Liver (tissue), 8 donors: ENCODE measurements at regions not wholly inside any gene's neighbourhood (a gene's known extent, or its start where the extent isn't known, plus 50 kb on each side); places are given as distances from the start of the nearest gene placed in this dataset.

ENCODE experiments used
- DNase-seq: peaks from one replicate; pipeline ENCODE4 v3.0.0-alpha.2; 2017; ENCODE audit warnings: low spot score
- H3K27ac ChIP-seq, 2 donors: one replicate each; pipeline ENCODE4 v1.7.0; 2013; ENCODE audit warnings: inconsistent platforms in 2 of 2, low read length in 2 of 2, control low read depth in 1 of 2, low read depth in 1 of 2, mild to moderate bottlenecking in 1 of 2
- H3K27me3 ChIP-seq, 4 donors: one replicate each; pipeline versions ENCODE4 v1.6.1 to v1.7.0; 2013; ENCODE audit warnings: low read length in 3 of 4, inconsistent platforms in 1 of 4, mild to moderate bottlenecking in 1 of 4, moderate library complexity in 1 of 4; ENCODE audit not compliant: control insufficient read depth in 4 of 4, insufficient read depth in 4 of 4
- H3K36me3 ChIP-seq, 4 donors: one replicate each; pipeline versions ENCODE4 v1.6.1 to v1.7.0; 2013; ENCODE audit warnings: low read length in 3 of 4, mild to moderate bottlenecking in 3 of 4, low read depth in 1 of 4, moderate library complexity in 1 of 4; ENCODE audit not compliant: control insufficient read depth in 4 of 4, insufficient read depth in 3 of 4
- H3K4me1 ChIP-seq, 4 donors: one replicate each; pipeline versions ENCODE4 v1.6.1 to v1.7.0; 2013; ENCODE audit warnings: low read length in 3 of 4, mild to moderate bottlenecking in 3 of 4, moderate library complexity in 1 of 4; ENCODE audit not compliant: control insufficient read depth in 4 of 4, insufficient read depth in 4 of 4
- H3K4me3 ChIP-seq, 3 donors: one replicate each; pipeline versions ENCODE4 v1.6.1 to v1.7.0; 2013; ENCODE audit warnings: low read length in 3 of 3, control low read depth in 1 of 3, low read depth in 1 of 3, mild to moderate bottlenecking in 1 of 3
- H3K9ac ChIP-seq, 2 donors: one replicate each; pipeline ENCODE4 v1.7.0; 2013; ENCODE audit warnings: low read length in 2 of 2, mild to moderate bottlenecking in 2 of 2, moderate library complexity in 2 of 2, control low read depth in 1 of 2, low read depth in 1 of 2
- H3K9me3 ChIP-seq, 4 donors: one replicate each; pipeline versions ENCODE4 v1.6.1 to v1.7.0; 2013; ENCODE audit warnings: low read length in 3 of 4; ENCODE audit not compliant: control insufficient read depth in 4 of 4
- ATF3 ChIP-seq: IDR thresholded peaks from 2 replicates; pipeline ENCODE4 v1.6.1; 2016; ENCODE audit warnings: antibody characterized with exemption
- CTCF ChIP-seq: fragments of 150-350 bp; IDR thresholded peaks from 2 replicates; pipeline ENCODE4 v1.5.1; 2017; ENCODE audit warnings: improper control_type of control experiment, low read depth, low read length; ENCODE audit not compliant: missing input control
- FOXA1 ChIP-seq: IDR thresholded peaks from 2 replicates; pipeline ENCODE4 v1.6.1; 2016; ENCODE audit warnings: antibody characterized with exemption
- FOXA2 ChIP-seq: IDR thresholded peaks from 2 replicates; pipeline ENCODE4 v1.6.1; 2016; ENCODE audit warnings: antibody characterized with exemption
- GABPA ChIP-seq, 2 donors: IDR thresholded peaks in 1 of 2; conservative IDR thresholded peaks in 1 of 2; 2 replicates each; pipeline ENCODE4 v1.6.1; 2016; ENCODE audit warnings: antibody characterized with exemption in 2 of 2, mild to moderate bottlenecking in 1 of 2, moderate library complexity in 1 of 2
- HNF4A ChIP-seq, 2 donors: conservative IDR thresholded peaks; 2 replicates each; pipeline ENCODE4 v1.6.1; 2016; ENCODE audit warnings: antibody characterized with exemption in 2 of 2, mild to moderate bottlenecking in 2 of 2
- HNF4G ChIP-seq: IDR thresholded peaks from 2 replicates; pipeline ENCODE4 v1.6.1; 2016; ENCODE audit warnings: antibody characterized with exemption
- JUND ChIP-seq, 2 donors: IDR thresholded peaks; 2 replicates each; pipeline ENCODE4 v1.6.1; 2016; ENCODE audit warnings: antibody characterized with exemption in 2 of 2
- MAX ChIP-seq: IDR thresholded peaks from 2 replicates; pipeline ENCODE4 v1.6.1; 2016; ENCODE audit warnings: antibody characterized with exemption
- NR2F2 ChIP-seq: IDR thresholded peaks from 2 replicates; pipeline ENCODE4 v1.6.1; 2016; ENCODE audit warnings: antibody characterized with exemption
- RAD21 ChIP-seq, 2 donors: IDR thresholded peaks; 2 replicates each; pipeline ENCODE4 v1.6.1; 2016; ENCODE audit warnings: antibody characterized with exemption in 2 of 2, mild to moderate bottlenecking in 2 of 2
- RXRA ChIP-seq, 2 donors: IDR thresholded peaks; 2 replicates each; pipeline ENCODE4 v1.6.1; 2017 to 2018; ENCODE audit warnings: antibody characterized with exemption in 2 of 2, mild to moderate bottlenecking in 1 of 2
- SP1 ChIP-seq: IDR thresholded peaks from 2 replicates; pipeline ENCODE4 v1.6.1; 2018; ENCODE audit warnings: antibody characterized with exemption, mild to moderate bottlenecking
- TAF1 ChIP-seq: conservative IDR thresholded peaks from 2 replicates; pipeline ENCODE4 v1.6.1; 2016; ENCODE audit warnings: antibody characterized with exemption, mild to moderate bottlenecking
- YY1 ChIP-seq: IDR thresholded peaks from 2 replicates; pipeline ENCODE4 v1.6.1; 2016; ENCODE audit warnings: antibody characterized with exemption, mild to moderate bottlenecking
- WGBS: extraction: QIAGEN DNeasy Blood & Tissue Kit; methylation state at CpG from one replicate; pipeline ENCODE4 v1.1.7; 2013; 5-methylcytosine and 5-hydroxymethylcytosine counted together
- TF ChIP-seq, protein P1 (sequence below): IDR thresholded peaks from 2 replicates; pipeline ENCODE4 v1.6.1; 2016; ENCODE audit warnings: antibody characterized with exemption
- TF ChIP-seq, protein P2 (sequence below): IDR thresholded peaks from 2 replicates; pipeline ENCODE4 v1.6.1; 2016; ENCODE audit warnings: antibody characterized with exemption, mild to moderate bottlenecking
- donor health status: healthy.
- donor health status: healthy.
- donor health status: healthy.
- donor health status: healthy.
- donor health status: healthy.

DNA sequence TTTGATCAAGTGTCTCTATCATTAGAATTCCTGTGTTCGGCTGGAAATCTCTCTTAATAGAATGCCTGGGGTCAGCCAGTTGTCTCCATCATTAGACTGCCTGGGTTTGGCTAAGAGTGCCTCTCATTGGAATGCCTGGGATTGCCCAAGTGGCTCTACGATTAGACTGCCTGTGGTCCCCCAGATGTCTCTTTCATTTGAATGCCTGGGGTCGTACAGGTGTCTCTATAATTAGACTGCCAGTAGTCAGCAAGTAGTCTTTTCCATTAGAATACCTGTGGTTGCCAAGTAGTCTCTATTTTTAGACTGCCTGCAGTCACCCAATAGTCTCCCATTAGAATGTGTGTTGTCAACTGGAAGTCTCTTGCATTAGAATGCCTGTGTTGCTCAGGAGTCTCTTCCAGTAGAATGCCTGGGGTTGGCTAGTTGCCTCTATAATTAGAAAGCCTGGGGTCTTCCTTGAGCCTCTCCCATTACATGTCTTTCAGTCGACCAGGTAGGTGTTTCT lies 1523.2 kb downstream of the UQCRFS1 start:
- Histone ChIP-seq H3K9me3 (peaks cover 0 to 6% (median under 1%) of the 10 kb centered on the region in 4 donors), H3K27me3 (no peaks in the 10 kb centered on the region), H3K36me3 (no peaks in the 10 kb centered on the region), H3K4me1 (no peaks in the 10 kb centered on the region), H3K9ac (no peak overlapping the region), H3K27ac (no peak overlapping the region), H3K4me3 (no peak overlapping the region)
- WGBS: 45% methylated on average over 4 of the region's 4 CpGs
- TF ChIP-seq HNF4A (conservative IDR thresholded peaks at IDR 0.05) (no peak), NR2F2 (no peak), MAX (no peak), SP1 (no peak), GABPA (IDR thresholded peaks at IDR 0.05 in 1 of 2, conservative IDR thresholded peaks at IDR 0.05 in 1 of 2) (no peak), YY1 (no peak), TAF1 (no peak), RXRA (IDR thresholded peaks at IDR 0.05) (no peak), JUND (IDR thresholded peaks at IDR 0.05) (no peak), CTCF (no peak), FOXA1 (no peak), ATF3 (no peak), FOXA2 (no peak)
- TF ChIP-seq, protein P1, sequence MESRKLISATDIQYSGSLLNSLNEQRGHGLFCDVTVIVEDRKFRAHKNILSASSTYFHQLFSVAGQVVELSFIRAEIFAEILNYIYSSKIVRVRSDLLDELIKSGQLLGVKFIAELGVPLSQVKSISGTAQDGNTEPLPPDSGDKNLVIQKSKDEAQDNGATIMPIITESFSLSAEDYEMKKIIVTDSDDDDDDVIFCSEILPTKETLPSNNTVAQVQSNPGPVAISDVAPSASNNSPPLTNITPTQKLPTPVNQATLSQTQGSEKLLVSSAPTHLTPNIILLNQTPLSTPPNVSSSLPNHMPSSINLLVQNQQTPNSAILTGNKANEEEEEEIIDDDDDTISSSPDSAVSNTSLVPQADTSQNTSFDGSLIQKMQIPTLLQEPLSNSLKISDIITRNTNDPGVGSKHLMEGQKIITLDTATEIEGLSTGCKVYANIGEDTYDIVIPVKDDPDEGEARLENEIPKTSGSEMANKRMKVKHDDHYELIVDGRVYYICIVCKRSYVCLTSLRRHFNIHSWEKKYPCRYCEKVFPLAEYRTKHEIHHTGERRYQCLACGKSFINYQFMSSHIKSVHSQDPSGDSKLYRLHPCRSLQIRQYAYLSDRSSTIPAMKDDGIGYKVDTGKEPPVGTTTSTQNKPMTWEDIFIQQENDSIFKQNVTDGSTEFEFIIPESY: no peak
- DNase-seq: no peak

DNA sequence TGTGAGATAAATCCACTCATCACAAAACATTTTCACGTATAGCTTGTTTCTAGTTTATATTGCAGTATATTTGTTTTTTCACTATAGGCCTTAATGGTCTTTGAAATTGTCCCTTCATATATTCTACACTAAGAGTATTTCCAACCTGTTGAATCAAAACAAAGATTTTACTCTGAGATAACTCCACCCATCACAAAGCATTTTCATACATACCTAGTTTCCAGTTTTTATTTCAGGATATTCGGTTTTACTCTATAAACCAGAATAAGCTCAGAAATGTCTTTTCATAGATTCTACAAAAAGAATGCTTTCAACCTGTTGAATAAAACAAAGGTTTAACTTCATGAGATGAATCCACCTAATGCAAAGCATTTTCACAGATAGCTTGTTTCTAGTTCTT lies 1528.7 kb downstream of the UQCRFS1 start:
- 67% methylated on average over 2 of the region's 2 CpGs for WGBS
- Histone ChIP-seq H3K27me3 (no peaks in the 10 kb centered on the region), H3K9me3 (peaks cover 0 to 2% (median 1%) of the 10 kb centered on the region in 4 donors), H3K36me3 (no peaks in the 10 kb centered on the region), H3K9ac (no peak overlapping the region), H3K4me3 (no peak overlapping the region), H3K27ac (no peak overlapping the region), H3K4me1 (no peaks in the 10 kb centered on the region)
- no peak for DNase-seq
- no peak for TF ChIP-seq ATF3
- TF ChIP-seq TAF1: no peak
- TF ChIP-seq, protein P2, sequence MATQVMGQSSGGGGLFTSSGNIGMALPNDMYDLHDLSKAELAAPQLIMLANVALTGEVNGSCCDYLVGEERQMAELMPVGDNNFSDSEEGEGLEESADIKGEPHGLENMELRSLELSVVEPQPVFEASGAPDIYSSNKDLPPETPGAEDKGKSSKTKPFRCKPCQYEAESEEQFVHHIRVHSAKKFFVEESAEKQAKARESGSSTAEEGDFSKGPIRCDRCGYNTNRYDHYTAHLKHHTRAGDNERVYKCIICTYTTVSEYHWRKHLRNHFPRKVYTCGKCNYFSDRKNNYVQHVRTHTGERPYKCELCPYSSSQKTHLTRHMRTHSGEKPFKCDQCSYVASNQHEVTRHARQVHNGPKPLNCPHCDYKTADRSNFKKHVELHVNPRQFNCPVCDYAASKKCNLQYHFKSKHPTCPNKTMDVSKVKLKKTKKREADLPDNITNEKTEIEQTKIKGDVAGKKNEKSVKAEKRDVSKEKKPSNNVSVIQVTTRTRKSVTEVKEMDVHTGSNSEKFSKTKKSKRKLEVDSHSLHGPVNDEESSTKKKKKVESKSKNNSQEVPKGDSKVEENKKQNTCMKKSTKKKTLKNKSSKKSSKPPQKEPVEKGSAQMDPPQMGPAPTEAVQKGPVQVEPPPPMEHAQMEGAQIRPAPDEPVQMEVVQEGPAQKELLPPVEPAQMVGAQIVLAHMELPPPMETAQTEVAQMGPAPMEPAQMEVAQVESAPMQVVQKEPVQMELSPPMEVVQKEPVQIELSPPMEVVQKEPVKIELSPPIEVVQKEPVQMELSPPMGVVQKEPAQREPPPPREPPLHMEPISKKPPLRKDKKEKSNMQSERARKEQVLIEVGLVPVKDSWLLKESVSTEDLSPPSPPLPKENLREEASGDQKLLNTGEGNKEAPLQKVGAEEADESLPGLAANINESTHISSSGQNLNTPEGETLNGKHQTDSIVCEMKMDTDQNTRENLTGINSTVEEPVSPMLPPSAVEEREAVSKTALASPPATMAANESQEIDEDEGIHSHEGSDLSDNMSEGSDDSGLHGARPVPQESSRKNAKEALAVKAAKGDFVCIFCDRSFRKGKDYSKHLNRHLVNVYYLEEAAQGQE: no peak
- no peak for TF ChIP-seq FOXA2
- TF ChIP-seq HNF4A (conservative IDR thresholded peaks at IDR 0.05): no peak
- TF ChIP-seq NR2F2: no peak
- no peak for TF ChIP-seq YY1
- no peak for TF ChIP-seq RAD21 (IDR thresholded peaks at IDR 0.05)
- TF ChIP-seq CTCF: no peak
- no peak for TF ChIP-seq HNF4G
- TF ChIP-seq MAX: no peak
- TF ChIP-seq, protein P1: no peak
- TF ChIP-seq GABPA (IDR thresholded peaks at IDR 0.05 in 1 of 2, conservative IDR thresholded peaks at IDR 0.05 in 1 of 2): no peak
- no peak for TF ChIP-seq SP1
